ENCODE measurements at regions not wholly inside any gene's neighbourhood (a gene's known extent, or its start where the extent isn't known, plus 50 kb on each side); places are given as distances from the start of the nearest gene placed in this dataset.
"Not testable (repeated sequence)": the region's sequence is repeated elsewhere in the genome, so short reads cannot be mapped to it uniquely, and the experiment has no call there.

DNA sequence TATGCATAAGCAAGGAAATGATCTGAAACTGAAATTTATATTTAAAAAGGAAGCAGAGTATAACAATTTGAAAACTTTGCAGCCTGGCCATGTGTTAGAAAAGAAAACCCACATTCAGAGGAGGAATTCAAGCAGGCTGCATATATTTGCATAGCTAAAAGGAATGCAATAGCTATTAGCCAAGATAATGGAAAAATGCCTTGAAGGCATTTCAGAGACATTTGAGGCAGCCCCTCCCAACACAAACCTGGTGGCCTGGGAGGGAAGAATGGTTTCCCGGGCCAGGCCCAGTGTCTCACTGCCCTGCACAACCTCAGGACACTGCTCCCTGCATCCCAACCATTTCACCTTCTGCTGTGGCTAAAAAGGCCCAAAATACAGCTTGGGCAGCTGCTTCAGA lies 136.8 kb downstream of the TYW3 start:
- CTCF ChIA-PET = no interaction called here
- no peak overlapping the region for H3K4me3 ChIP-seq (ENCODE audit: control insufficient read depth in 1 of 7, extremely low read depth in 1 of 7, insufficient read depth in 4 of 7, low read depth in 2 of 7, low read length in 6 of 7)
- H3K4me1 ChIP-seq (ENCODE audit: control extremely low read depth in 1 of 4, control insufficient read depth in 4 of 4, insufficient read depth in 4 of 4, low read length in 3 of 4) = no peaks in the 10 kb centered on the region
- peaks cover 0 to 8% (median 5%) of the 10 kb centered on the region in 5 experiments for H3K9me3 ChIP-seq (ENCODE audit: control extremely low read depth in 1 of 5, control insufficient read depth in 4 of 5, insufficient read depth in 2 of 5, low read depth in 1 of 5, low read length in 4 of 5)
- H3K27me3 ChIP-seq (replicated peaks in 2 of 5; ENCODE audit: control insufficient read depth in 4 of 5, insufficient read depth in 5 of 5, low read length in 4 of 5) = no peaks in the 10 kb centered on the region
- no peaks in the 10 kb centered on the region for H3K36me3 ChIP-seq (ENCODE audit: control insufficient read depth in 4 of 4, insufficient read depth in 4 of 4, low read length in 3 of 4)
- 83% methylated on average over 1 of the region's 1 CpG for WGBS (ENCODE audit: insufficient coverage)
- no peak for DNase-seq
- no peak overlapping the region for H3K27ac ChIP-seq (ENCODE audit: insufficient read depth in 1 of 2, low read depth in 1 of 2, low read length in 2 of 2, poor library complexity in 1 of 2, severe bottlenecking in 2 of 2)
- POLR2A ChIA-PET = no interaction called here

GRCh38 chr1:74877366-74877765 lies 144.4 kb downstream of the TYW3 start:
- H3K27ac ChIP-seq (ENCODE audit: insufficient read depth in 1 of 2, low read depth in 1 of 2, low read length in 2 of 2, poor library complexity in 1 of 2, severe bottlenecking in 2 of 2); H3K4me1 ChIP-seq (ENCODE audit: control extremely low read depth in 1 of 4, control insufficient read depth in 4 of 4, insufficient read depth in 4 of 4, low read length in 3 of 4); DNase-seq; POLR2A ChIA-PET; H3K9me3 ChIP-seq (ENCODE audit: control extremely low read depth in 1 of 5, control insufficient read depth in 4 of 5, insufficient read depth in 2 of 5, low read depth in 1 of 5, low read length in 4 of 5); H3K27me3 ChIP-seq (replicated peaks in 2 of 5; ENCODE audit: control insufficient read depth in 4 of 5, insufficient read depth in 5 of 5, low read length in 4 of 5); CTCF ChIA-PET; H3K4me3 ChIP-seq (ENCODE audit: control insufficient read depth in 1 of 7, extremely low read depth in 1 of 7, insufficient read depth in 4 of 7, low read depth in 2 of 7, low read length in 6 of 7); H3K36me3 ChIP-seq (ENCODE audit: control insufficient read depth in 4 of 4, insufficient read depth in 4 of 4, low read length in 3 of 4): not testable (repeated sequence)
- WGBS (ENCODE audit: insufficient coverage) = 98% methylated on average over 10 of the region's 14 CpGs

- H3K9me3 ChIP-seq (ENCODE audit: control extremely low read depth in 1 of 5, control insufficient read depth in 4 of 5, insufficient read depth in 2 of 5, low read depth in 1 of 5, low read length in 4 of 5) = peaks cover 0 to 3% (median 0%) of the 10 kb centered on the region in 5 experiments
- no peaks in the 10 kb centered on the region for H3K27me3 ChIP-seq (replicated peaks in 2 of 5; ENCODE audit: control insufficient read depth in 4 of 5, insufficient read depth in 5 of 5, low read length in 4 of 5)
- H3K4me1 ChIP-seq (ENCODE audit: control extremely low read depth in 1 of 4, control insufficient read depth in 4 of 4, insufficient read depth in 4 of 4, low read length in 3 of 4) = no peaks in the 10 kb centered on the region
- 60% methylated on average over 1 of the region's 3 CpGs for WGBS (ENCODE audit: insufficient coverage)
- CTCF ChIA-PET = no interaction called here
- no peak for DNase-seq
- POLR2A ChIA-PET = no interaction called here
- no peak overlapping the region for H3K27ac ChIP-seq (ENCODE audit: insufficient read depth in 1 of 2, low read depth in 1 of 2, low read length in 2 of 2, poor library complexity in 1 of 2, severe bottlenecking in 2 of 2)
- no peaks in the 10 kb centered on the region for H3K36me3 ChIP-seq (ENCODE audit: control insufficient read depth in 4 of 4, insufficient read depth in 4 of 4, low read length in 3 of 4)
- H3K4me3 ChIP-seq (ENCODE audit: control insufficient read depth in 1 of 7, extremely low read depth in 1 of 7, insufficient read depth in 4 of 7, low read depth in 2 of 7, low read length in 6 of 7) = no peak overlapping the region
Measured at GRCh38 chr1:74895411-74895810, 162.5 kb downstream of the TYW3 start.

- no peaks in the 10 kb centered on the region for H3K27me3 ChIP-seq (replicated peaks in 2 of 5; ENCODE audit: control insufficient read depth in 4 of 5, insufficient read depth in 5 of 5, low read length in 4 of 5)
- CTCF ChIA-PET = no interaction called here
- H3K4me3 ChIP-seq (ENCODE audit: control insufficient read depth in 1 of 7, extremely low read depth in 1 of 7, insufficient read depth in 4 of 7, low read depth in 2 of 7, low read length in 6 of 7) = no peak overlapping the region
- H3K4me1 ChIP-seq (ENCODE audit: control extremely low read depth in 1 of 4, control insufficient read depth in 4 of 4, insufficient read depth in 4 of 4, low read length in 3 of 4) = no peaks in the 10 kb centered on the region
- no peak for DNase-seq
- no peaks in the 10 kb centered on the region for H3K36me3 ChIP-seq (ENCODE audit: control insufficient read depth in 4 of 4, insufficient read depth in 4 of 4, low read length in 3 of 4)
- no peaks in the 10 kb centered on the region for H3K9me3 ChIP-seq (ENCODE audit: control extremely low read depth in 1 of 5, control insufficient read depth in 4 of 5, insufficient read depth in 2 of 5, low read depth in 1 of 5, low read length in 4 of 5)
- POLR2A ChIA-PET = no interaction called here
- H3K27ac ChIP-seq (ENCODE audit: insufficient read depth in 1 of 2, low read depth in 1 of 2, low read length in 2 of 2, poor library complexity in 1 of 2, severe bottlenecking in 2 of 2) = no peak overlapping the region
Measured at GRCh38 chr1:74908131-74908530, 175.2 kb downstream of the TYW3 start.

- no peaks in the 10 kb centered on the region for H3K27me3 ChIP-seq (replicated peaks in 2 of 5; ENCODE audit: control insufficient read depth in 4 of 5, insufficient read depth in 5 of 5, low read length in 4 of 5)
- DNase-seq = no peak
- CTCF ChIA-PET = no interaction called here
- peaks cover 0 to under 1% (median 0%) of the 10 kb centered on the region in 5 experiments for H3K9me3 ChIP-seq (ENCODE audit: control extremely low read depth in 1 of 5, control insufficient read depth in 4 of 5, insufficient read depth in 2 of 5, low read depth in 1 of 5, low read length in 4 of 5)
- no peaks in the 10 kb centered on the region for H3K36me3 ChIP-seq (ENCODE audit: control insufficient read depth in 4 of 4, insufficient read depth in 4 of 4, low read length in 3 of 4)
- H3K27ac ChIP-seq (ENCODE audit: insufficient read depth in 1 of 2, low read depth in 1 of 2, low read length in 2 of 2, poor library complexity in 1 of 2, severe bottlenecking in 2 of 2) = no peak overlapping the region
- WGBS (ENCODE audit: insufficient coverage) = 100% methylated on average over 1 of the region's 1 CpG
- H3K4me3 ChIP-seq (ENCODE audit: control insufficient read depth in 1 of 7, extremely low read depth in 1 of 7, insufficient read depth in 4 of 7, low read depth in 2 of 7, low read length in 6 of 7) = no peak overlapping the region
- POLR2A ChIA-PET = no interaction called here
- H3K4me1 ChIP-seq (ENCODE audit: control extremely low read depth in 1 of 4, control insufficient read depth in 4 of 4, insufficient read depth in 4 of 4, low read length in 3 of 4) = no peaks in the 10 kb centered on the region
Measured at GRCh38 chr1:74908797-74909196, 175.8 kb downstream of the TYW3 start.

DNA sequence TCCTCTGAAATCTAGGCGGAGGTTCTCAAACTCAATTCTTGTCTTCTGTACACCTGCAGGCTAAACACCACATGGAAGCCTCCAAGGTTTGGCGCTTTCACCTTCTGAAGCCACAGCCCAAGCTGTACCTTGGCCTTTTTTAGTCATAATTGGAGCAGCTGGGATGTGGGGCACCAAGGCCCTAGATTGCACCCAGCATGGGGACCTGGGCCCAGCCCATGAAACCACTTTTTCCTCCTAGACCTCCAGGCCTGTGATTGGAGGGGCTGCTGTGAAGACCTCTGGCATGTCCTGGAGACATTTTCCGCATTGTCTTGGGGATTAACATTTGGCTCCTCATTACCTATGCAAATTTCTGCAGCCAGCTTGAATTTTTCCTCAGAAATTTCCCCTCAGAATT lies 181.0 kb downstream of the TYW3 start:
- Histone ChIP-seq H3K4me1 (ENCODE audit: control extremely low read depth in 1 of 4, control insufficient read depth in 4 of 4, insufficient read depth in 4 of 4, low read length in 3 of 4) (no peaks in the 10 kb centered on the region), H3K27ac (ENCODE audit: insufficient read depth in 1 of 2, low read depth in 1 of 2, low read length in 2 of 2, poor library complexity in 1 of 2, severe bottlenecking in 2 of 2) (no peak overlapping the region), H3K9me3 (ENCODE audit: control extremely low read depth in 1 of 5, control insufficient read depth in 4 of 5, insufficient read depth in 2 of 5, low read depth in 1 of 5, low read length in 4 of 5) (peaks cover 0 to 3% (median 0%) of the 10 kb centered on the region in 5 experiments), H3K27me3 (replicated peaks in 2 of 5; ENCODE audit: control insufficient read depth in 4 of 5, insufficient read depth in 5 of 5, low read length in 4 of 5) (no peaks in the 10 kb centered on the region), H3K36me3 (ENCODE audit: control insufficient read depth in 4 of 4, insufficient read depth in 4 of 4, low read length in 3 of 4) (no peaks in the 10 kb centered on the region), H3K4me3 (ENCODE audit: control insufficient read depth in 1 of 7, extremely low read depth in 1 of 7, insufficient read depth in 4 of 7, low read depth in 2 of 7, low read length in 6 of 7) (no peak overlapping the region)
- POLR2A ChIA-PET = no interaction called here
- CTCF ChIA-PET = no interaction called here
- 79% methylated on average over 3 of the region's 3 CpGs for WGBS (ENCODE audit: insufficient coverage)
- DNase-seq = no peak

GRCh38 chr1:74933500-74933899 lies 200.5 kb downstream of the TYW3 start:
- WGBS (ENCODE audit: insufficient coverage) = no CpG with 5 or more reads among the region's 2 CpGs
- CTCF ChIA-PET = no interaction called here
- POLR2A ChIA-PET = no interaction called here

GRCh38 chr1:74935446-74935845 lies 198.7 kb upstream of the LHX8 start:
- ChIA-PET CTCF (no interaction called here), POLR2A (no interaction called here)
- Histone ChIP-seq H3K27me3 (replicated peaks in 2 of 5; ENCODE audit: control insufficient read depth in 4 of 5, insufficient read depth in 5 of 5, low read length in 4 of 5) (no peaks in the 10 kb centered on the region), H3K4me3 (ENCODE audit: control insufficient read depth in 1 of 7, extremely low read depth in 1 of 7, insufficient read depth in 4 of 7, low read depth in 2 of 7, low read length in 6 of 7) (no peak overlapping the region), H3K4me1 (ENCODE audit: control extremely low read depth in 1 of 4, control insufficient read depth in 4 of 4, insufficient read depth in 4 of 4, low read length in 3 of 4) (no peaks in the 10 kb centered on the region), H3K9me3 (ENCODE audit: control extremely low read depth in 1 of 5, control insufficient read depth in 4 of 5, insufficient read depth in 2 of 5, low read depth in 1 of 5, low read length in 4 of 5) (no peaks in the 10 kb centered on the region), H3K36me3 (ENCODE audit: control insufficient read depth in 4 of 4, insufficient read depth in 4 of 4, low read length in 3 of 4) (no peaks in the 10 kb centered on the region), H3K27ac (ENCODE audit: insufficient read depth in 1 of 2, low read depth in 1 of 2, low read length in 2 of 2, poor library complexity in 1 of 2, severe bottlenecking in 2 of 2) (no peak overlapping the region)
- DNase-seq = no peak
- no CpG with 5 or more reads among the region's 1 CpG for WGBS (ENCODE audit: insufficient coverage)

More at GRCh38 chr1:74933500-74933899, 200.5 kb downstream of the TYW3 start:
- DNase-seq = no peak
- H3K9me3 ChIP-seq (ENCODE audit: control extremely low read depth in 1 of 5, control insufficient read depth in 4 of 5, insufficient read depth in 2 of 5, low read depth in 1 of 5, low read length in 4 of 5) = no peaks in the 10 kb centered on the region
- H3K27me3 ChIP-seq (replicated peaks in 2 of 5; ENCODE audit: control insufficient read depth in 4 of 5, insufficient read depth in 5 of 5, low read length in 4 of 5) = no peaks in the 10 kb centered on the region
- H3K27ac ChIP-seq (ENCODE audit: insufficient read depth in 1 of 2, low read depth in 1 of 2, low read length in 2 of 2, poor library complexity in 1 of 2, severe bottlenecking in 2 of 2) = no peak overlapping the region
- H3K36me3 ChIP-seq (ENCODE audit: control insufficient read depth in 4 of 4, insufficient read depth in 4 of 4, low read length in 3 of 4) = no peaks in the 10 kb centered on the region
- H3K4me1 ChIP-seq (ENCODE audit: control extremely low read depth in 1 of 4, control insufficient read depth in 4 of 4, insufficient read depth in 4 of 4, low read length in 3 of 4) = no peaks in the 10 kb centered on the region
- no peak overlapping the region for H3K4me3 ChIP-seq (ENCODE audit: control insufficient read depth in 1 of 7, extremely low read depth in 1 of 7, insufficient read depth in 4 of 7, low read depth in 2 of 7, low read length in 6 of 7)
